BE2C (cell line): ENCODE measurements at regions not wholly inside any gene's neighbourhood (a gene's known extent, or its start where the extent isn't known, plus 50 kb on each side); places are given as distances from the start of the nearest gene placed in this dataset.

Experiments
- DNase-seq: peaks from one replicate; pipeline ENCODE4 v3.0.0-alpha.2; 2020
- H3K27me3 ChIP-seq: fragments of 250-450 bp; sonication (Bioruptor Pico); 2 replicates; pipeline ENCODE4 v1.5.1; 2020; ENCODE audit warnings: mild to moderate bottlenecking
- H3K36me3 ChIP-seq: fragments of 250-450 bp; sonication (Bioruptor Pico); 2 replicates; pipeline ENCODE4 v1.5.1; 2020; ENCODE audit warnings: mild to moderate bottlenecking
- H3K4me1 ChIP-seq: fragments of 250-450 bp; sonication (Bioruptor Pico); 2 replicates; pipeline ENCODE4 v1.5.1; 2020
- H3K4me3 ChIP-seq: 2 replicates; pipeline ENCODE4 v1.5.1; 2011; ENCODE audit warnings: low read depth, low read length
- H3K9me3 ChIP-seq: fragments of 250-450 bp; sonication (Bioruptor Pico); 2 replicates; pipeline ENCODE4 v1.5.1; 2020
- CTCF ChIP-seq: IDR thresholded peaks from 2 replicates; pipeline ENCODE4 v1.5.1; 2012; ENCODE audit warnings: mild to moderate bottlenecking, low read depth, low read length

- no peaks in the 10 kb centered on the region for H3K36me3 ChIP-seq
- H3K4me3 ChIP-seq, result no peak overlapping the region
- H3K27me3 ChIP-seq, result no peaks in the 10 kb centered on the region
- H3K4me1 ChIP-seq, result no peaks in the 10 kb centered on the region
- H3K9me3 ChIP-seq, result no peaks in the 10 kb centered on the region
- no peak for DNase-seq
- no peak for TF ChIP-seq CTCF
Observed at GRCh38 chr5:172559004-172559932, 81.8 kb upstream of the NEURL1B start.

- no peak for DNase-seq
- Histone ChIP-seq H3K4me1 (no peaks in the 10 kb centered on the region), H3K36me3 (no peaks in the 10 kb centered on the region), H3K9me3 (no peaks in the 10 kb centered on the region), H3K27me3 (no peaks in the 10 kb centered on the region), H3K4me3 (no peak overlapping the region)
- no peak for TF ChIP-seq CTCF
Observed at GRCh38 chr5:172558076-172558976, 82.7 kb upstream of the NEURL1B start.

GRCh38 chr5:172556971-172557461 is 84.0 kb upstream of the NEURL1B start:
- no peak for DNase-seq
- Histone ChIP-seq H3K9me3 (no peaks in the 10 kb centered on the region), H3K36me3 (no peaks in the 10 kb centered on the region), H3K4me1 (no peaks in the 10 kb centered on the region), H3K4me3 (no peak overlapping the region), H3K27me3 (no peaks in the 10 kb centered on the region)
- no peak for TF ChIP-seq CTCF

GRCh38 chr5:172556262-172556661 is 84.8 kb upstream of the NEURL1B start:
- no peak for DNase-seq
- Histone ChIP-seq H3K9me3 (no peaks in the 10 kb centered on the region), H3K4me1 (no peaks in the 10 kb centered on the region), H3K36me3 (no peaks in the 10 kb centered on the region), H3K4me3 (no peak overlapping the region), H3K27me3 (no peaks in the 10 kb centered on the region)
- TF ChIP-seq CTCF, result no peak

GRCh38 chr5:172554562-172554961 is 86.5 kb upstream of the NEURL1B start:
- Histone ChIP-seq H3K36me3 (no peaks in the 10 kb centered on the region), H3K27me3 (no peaks in the 10 kb centered on the region), H3K9me3 (no peaks in the 10 kb centered on the region), H3K4me1 (peaks cover 9% of the 10 kb centered on the region), H3K4me3 (no peak overlapping the region)
- TF ChIP-seq CTCF, result no peak
- no peak for DNase-seq
